Left lobe of liver (tissue), 2 donors: ENCODE measurements at regions not wholly inside any gene's neighbourhood (a gene's known extent, or its start where the extent isn't known, plus 50 kb on each side); places are given as distances from the start of the nearest gene placed in this dataset.
"Not testable (repeated sequence)": the region's sequence is repeated elsewhere in the genome, so short reads cannot be mapped to it uniquely, and the experiment has no call there.

ENCODE experiments used
- ATAC-seq: fragments of 200-7000 bp; cut with Tn5 transposase; one replicate; pipeline ENCODE4 v1.9.1; 2020; ENCODE audit warnings: mild to moderate bottlenecking, moderate library complexity
- DNase-seq: peaks from one replicate; pipeline ENCODE4 v3.0.0-alpha.2; 2020; ENCODE audit warnings: low spot score
- donor health status: DM: no; HTN: no; CAD: no; lungs with moderate emphysema.
- donor health status: DM: no; HTN: yes; CAD: no.

DNA sequence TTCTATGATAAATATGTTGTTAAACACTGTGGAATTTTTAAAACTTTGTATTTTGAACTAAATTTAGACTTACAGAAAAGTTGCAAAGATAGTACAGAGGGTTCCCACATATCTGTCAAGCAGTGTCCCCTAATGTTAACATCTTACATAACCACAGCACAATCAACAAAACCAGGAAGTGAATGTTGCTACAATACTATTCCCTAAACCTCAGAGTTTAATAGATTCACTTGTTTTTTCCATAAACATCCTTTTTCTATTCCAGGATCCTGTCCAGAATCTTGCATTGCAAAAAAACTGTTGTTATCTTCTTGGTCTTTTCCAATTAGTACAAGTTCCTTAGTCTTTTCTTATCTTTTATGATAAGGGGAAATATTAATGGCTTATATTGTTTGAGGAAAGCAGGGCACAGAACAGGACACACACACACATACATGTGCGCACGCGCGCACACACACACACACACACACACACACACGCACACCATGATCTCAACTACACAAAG, 251.1 kb upstream of the TRIB2 start:
- ATAC-seq = peak; percentile 74

DNA sequence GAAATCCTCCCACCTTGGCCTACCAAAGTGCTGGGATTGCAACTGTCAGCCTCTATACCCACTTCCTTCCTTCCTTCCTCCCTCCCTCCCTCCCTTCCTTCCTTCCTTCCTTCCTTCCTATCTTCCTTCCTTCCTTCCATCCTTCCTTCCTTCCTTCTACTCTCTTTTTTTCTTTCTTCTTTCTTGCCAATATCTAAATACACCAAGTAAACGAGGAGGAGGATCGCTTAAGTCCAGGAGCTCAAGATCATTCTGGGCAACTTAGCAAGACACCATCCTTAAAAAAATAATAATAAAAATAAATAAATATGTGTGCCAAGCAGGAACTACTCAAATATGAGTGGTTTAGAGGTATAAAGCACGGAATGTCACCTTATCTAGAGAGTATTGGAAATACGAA, 249.4 kb upstream of the TRIB2 start:
- DNase-seq (no peak), ATAC-seq (no peak)

More for the DNA sequence above, 251.1 kb upstream of the TRIB2 start:
- no peak for DNase-seq

DNA sequence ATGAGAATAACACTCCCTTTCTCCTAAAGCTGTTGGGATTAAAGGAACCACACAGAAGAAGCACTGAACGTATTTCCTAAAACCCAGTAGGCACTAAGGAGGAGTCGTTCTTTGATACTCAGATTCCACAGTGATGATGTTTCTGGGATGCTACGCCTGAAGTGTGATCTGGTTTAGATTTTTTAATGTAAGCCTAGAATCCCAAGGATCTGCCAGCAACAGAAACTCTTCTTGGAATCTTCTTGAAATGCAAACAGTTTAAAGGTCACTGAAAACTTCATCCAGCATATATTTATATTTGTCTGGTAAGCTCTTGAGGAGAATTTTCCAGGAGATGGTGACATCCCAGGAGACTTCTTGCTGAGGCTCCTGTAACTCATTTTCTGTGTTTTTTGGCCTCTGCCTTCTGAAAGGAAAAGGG, 247.6 kb upstream of the TRIB2 start:
- no peak for DNase-seq
- ATAC-seq = no peak

DNA sequence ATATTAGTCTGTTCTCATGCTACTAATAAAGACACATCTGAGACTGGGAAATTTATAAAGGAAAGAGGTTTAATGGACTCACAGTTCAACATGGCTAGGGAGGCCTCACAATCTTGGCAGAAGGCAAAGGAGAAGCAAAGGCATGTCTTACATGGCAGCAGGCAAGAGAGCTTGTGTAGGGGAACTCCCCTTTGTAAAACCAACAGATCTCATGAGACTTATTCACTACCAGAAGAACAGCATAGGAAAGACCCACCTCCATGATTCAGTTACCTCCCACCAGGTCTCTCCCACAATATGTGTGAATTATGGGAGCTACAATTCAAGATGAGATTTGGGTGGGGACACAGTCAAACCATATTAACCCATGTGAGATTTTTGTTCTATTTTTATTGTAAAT, 244.5 kb upstream of the TRIB2 start:
- ATAC-seq, DNase-seq: not testable (repeated sequence)

DNA sequence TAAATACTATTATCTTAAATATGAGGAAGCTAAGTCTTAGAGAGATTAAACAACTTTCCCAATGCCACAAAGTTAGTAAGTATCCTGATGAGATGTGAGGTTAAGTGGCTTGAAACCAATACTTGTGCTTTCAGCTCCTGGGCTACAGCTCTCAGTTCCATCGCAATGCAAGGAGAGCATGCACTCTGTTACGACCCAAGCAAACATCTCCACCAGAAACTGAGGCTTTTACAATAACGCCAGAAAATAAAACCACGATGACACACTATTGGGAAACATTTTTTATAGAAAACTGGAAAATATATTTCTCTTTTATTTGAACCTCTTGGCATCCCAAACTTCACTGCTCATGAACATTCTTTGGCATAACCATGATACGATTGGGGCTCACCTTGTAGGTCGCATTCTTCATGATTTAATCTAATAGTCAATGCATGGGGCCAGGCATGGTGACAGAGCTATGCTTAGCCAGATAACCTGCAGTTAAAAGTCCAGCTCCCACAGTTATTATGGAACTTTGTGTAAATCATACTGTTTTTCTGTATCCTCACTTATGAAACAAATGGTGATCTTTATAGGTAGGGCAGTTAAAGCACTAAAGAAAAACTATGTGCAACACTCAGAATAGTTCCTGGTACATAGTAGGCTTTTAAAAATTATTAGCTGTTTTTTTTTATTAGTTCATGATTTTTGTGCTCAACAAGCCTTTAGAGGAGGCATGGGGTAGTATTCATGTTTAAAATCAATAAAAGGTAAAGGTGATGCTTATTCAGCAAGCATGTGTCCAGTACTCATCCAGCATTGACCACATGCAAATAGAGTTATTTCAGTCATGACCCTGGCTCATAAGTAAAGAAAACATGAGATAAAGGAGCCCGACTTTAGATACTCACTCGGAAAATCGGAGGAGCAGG, 238.3 kb upstream of the TRIB2 start:
- DNase-seq (no peak), ATAC-seq (peak; percentile 89)

DNA sequence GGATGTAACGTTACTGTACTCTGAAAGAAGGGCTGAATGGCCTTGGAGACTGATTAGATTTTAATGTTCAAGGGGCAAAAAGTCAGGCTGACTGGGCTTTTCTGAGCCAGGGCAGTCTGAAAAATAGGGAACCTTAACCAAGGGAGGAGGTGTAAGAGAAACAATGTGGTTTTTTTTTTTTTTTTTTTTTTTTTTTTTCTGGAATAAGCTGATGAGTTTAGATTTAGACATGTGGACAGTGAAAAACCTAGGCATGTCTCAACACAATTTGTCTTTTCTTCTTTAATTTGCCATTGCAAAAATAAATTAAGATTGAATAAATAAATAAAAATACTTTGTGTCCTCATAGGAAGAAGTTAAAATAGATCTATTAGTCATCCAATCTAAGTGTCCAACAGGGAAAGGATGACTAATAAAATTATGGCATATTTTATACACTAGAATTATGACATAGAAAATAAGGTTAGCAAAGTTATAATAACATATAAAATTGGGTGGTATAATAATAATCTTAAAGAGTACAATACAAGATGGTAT, 237.6 kb upstream of the TRIB2 start:
- no peak for ATAC-seq
- DNase-seq = no peak

DNA sequence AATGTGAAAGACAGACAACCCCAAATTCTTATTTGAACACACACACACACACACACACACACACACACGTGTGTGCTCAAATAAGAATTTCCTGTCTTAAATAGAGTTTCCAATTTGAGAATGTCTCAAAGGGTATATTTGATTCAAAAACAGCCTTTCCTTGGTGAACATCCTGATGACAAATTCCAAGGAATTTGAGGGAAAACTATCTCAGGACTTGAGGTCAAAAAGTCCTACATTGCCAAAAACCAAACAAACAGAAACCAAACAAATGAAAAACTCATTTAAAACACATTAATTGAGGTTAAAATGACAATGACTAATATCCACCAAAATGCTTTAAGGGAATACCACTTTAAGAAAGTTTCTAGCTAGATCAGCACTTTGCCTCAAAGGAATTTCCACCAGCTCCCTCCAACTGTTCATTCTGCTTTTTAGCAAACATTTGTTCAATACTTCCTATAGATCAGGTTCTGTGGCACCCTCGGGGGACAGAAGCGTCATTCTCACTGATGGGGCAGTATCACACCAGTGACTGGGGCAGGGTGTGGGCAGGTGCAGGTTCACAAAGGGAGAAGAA, 232.1 kb upstream of the TRIB2 start:
- no peak for ATAC-seq
- no peak for DNase-seq

DNA sequence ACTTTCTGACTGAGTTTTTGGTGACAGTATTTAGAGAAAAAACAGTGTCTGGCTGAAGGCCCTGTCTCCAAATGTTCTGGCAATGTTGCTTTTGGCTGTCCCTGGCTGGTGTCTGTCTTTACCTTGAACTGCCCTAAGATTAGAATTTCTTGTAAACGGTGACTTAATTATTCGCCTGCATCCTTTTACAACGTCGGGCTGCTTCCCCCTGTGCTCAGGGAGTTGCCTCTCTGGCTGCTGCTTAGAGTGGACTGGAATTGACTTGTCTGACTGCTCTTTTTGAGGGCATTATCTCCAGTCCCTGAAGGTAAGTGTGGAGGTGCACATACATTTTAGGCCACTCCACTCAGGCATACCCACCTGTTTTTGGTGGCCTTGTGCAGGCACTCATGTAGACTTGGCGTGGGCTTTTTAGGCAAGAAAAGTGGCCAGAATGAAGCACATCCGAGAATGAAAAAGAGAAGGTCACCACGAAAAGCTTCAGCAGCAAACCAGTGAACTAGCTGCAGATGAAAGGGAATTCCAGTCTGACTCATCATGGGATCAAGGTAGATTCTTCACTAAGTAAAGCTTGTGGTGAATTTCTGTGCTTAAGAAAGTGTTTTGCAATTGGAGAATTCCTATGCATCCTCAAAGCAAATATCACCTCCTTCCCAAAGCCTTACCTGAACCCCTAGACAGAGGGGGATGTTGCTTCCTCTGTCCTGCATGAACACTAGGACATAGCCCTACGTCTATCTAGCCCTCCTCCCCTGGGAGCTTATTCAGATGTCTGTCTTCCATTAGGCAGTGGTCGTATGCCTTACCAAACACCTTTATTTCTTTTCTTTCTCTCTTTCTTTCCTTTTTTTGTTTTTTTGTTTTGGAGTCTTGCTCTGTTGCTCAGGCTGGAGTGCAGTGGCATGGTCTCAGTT, 230.3 kb upstream of the TRIB2 start:
- ATAC-seq = no peak
- DNase-seq = no peak

DNA sequence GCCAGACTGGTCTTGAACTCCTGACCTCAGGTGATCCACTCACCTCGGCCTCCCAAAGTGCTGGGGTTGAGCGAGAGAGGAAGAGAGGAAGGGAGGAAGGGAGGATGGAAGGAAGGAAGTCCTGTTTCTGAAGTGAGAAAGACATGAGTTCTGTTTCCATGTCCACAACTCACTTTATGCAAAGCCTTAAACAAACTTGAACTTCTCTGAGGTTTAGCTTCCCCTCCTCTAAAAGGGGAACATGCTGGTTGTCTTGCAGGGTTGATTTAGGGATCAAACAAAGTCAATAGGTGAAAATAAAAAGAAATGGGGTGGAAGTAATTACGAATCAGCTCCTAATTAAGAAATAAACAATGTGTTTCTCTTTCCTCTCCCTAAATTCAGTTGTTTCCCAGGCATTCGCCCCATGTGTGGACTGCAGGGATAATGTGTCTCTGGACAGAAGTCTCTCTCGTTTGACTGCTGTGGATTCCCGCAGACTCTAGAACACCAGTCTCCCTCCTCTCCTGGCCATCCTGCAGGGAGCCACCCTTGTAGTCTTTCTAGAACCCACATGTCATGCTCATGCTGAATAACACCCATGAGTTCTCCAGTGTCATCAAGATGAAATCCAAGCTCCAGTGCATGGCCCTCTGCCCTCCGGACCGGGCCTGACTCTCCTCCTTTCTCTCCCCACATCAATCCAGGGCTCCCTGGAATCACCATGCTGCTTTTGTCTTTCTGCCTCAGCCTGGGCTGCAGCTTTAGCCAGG, 229.3 kb upstream of the TRIB2 start:
- DNase-seq = no peak
- no peak for ATAC-seq

DNA sequence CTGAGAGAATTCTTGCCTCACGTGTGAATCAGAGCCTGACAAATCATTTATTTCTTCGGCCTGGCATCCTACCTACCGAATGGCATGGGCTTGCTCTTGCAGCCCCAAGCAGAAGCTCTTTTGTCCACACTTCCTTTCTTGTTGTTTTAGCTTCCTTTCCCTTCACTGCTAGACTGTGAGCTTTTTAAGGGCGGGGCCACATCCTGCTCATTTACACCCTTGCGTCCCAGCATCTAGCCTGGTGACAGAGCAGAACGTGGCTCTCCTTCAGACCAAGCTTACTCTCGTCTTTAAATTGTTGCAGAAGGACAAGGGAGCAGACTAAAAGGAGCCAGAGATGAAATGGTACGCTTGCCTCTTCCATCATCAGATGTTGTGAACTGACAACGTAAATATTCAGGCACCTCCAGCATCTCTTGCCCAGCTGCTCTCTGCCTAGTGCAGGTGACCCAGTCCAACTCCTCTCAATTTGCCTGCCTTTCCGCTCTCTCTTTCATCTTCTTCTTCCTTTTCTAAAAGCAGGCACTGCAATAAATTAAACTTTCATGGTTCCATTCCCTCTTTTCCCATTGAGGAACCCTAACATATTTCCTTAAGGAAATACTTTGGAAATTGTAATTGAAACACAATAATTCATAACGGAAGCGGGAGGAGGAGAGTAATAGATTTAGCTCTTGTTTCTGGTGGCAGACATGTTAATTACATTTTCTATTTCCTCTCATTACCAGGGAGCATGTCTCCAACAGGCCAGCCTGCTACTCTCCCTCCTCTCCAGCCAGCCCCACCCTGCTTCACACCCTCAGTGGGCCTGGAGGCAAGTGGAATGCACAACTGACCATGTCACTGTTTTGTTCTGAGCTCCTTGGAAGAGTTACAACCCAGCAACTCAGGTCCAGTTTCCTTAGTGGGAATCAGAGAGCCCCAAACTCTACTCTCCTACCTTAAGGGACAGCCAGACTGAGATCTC, 228.1 kb upstream of the TRIB2 start:
- no peak for DNase-seq
- no peak for ATAC-seq

DNA sequence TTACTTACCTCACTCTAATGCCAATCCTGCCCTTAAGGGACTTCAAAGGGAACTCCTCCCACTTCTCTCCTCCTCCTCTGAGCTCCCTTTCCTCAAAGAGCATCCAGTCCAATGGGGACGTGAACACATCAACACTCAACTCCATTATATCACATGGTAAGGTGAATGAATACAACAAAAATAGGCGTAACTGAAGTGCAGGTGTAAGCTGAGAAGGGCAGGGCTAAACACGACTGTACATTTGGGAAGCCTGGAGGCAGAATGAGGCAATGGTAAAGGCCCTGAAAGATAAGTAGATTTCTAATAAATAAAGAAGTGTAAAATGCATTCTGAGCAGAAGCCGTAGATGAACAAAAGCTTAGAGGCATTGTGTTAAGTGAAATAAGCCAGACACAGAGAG, 226.1 kb upstream of the TRIB2 start:
- no peak for ATAC-seq

DNA sequence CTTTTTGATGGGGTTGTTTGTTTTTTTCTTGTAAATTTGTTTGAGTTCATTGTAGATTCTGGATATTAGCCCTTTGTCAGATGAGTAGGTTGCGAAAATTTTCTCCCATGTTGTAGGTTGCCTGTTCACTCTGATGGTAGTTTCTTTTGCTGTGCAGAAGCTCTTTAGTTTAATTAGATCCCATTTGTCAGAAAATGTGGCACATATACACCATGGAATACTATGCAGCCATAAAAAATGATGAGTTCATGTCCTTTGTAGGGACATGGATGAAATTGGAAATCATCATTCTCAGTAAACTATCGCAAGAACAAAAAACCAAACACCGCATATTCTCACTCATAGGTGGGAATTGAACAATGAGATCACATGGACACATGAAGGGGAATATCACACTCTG, 224.4 kb upstream of the TRIB2 start:
- ATAC-seq = not testable (repeated sequence)

More for the DNA sequence above, 226.1 kb upstream of the TRIB2 start:
- no peak for DNase-seq

DNA sequence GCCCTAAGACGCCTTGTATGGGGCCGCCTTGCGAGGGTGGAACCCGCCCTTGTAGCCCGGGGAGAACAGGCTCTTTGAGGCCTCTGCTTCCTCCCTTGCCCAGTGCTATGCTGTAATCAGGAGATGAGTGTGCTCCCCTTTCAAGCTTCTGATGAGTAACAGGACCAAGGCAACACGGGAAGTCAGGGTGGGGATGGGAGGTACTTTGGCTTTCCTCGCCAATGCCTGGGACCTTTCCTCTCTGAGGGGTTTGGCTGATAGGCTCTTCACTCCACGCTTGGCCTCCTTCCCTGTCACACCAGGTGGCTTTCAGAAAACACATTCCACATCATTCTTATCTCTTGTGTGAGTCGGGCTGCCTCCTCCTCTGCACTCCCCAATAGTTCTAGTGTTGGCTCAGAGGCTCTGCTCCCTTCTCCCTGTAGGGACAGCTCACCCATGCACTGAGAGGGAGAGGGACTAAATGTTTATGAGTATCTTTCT, 223.7 kb upstream of the TRIB2 start:
- DNase-seq (no peak), ATAC-seq (no peak)

More for the DNA sequence above, 224.4 kb upstream of the TRIB2 start:
- DNase-seq = not testable (repeated sequence)

DNA sequence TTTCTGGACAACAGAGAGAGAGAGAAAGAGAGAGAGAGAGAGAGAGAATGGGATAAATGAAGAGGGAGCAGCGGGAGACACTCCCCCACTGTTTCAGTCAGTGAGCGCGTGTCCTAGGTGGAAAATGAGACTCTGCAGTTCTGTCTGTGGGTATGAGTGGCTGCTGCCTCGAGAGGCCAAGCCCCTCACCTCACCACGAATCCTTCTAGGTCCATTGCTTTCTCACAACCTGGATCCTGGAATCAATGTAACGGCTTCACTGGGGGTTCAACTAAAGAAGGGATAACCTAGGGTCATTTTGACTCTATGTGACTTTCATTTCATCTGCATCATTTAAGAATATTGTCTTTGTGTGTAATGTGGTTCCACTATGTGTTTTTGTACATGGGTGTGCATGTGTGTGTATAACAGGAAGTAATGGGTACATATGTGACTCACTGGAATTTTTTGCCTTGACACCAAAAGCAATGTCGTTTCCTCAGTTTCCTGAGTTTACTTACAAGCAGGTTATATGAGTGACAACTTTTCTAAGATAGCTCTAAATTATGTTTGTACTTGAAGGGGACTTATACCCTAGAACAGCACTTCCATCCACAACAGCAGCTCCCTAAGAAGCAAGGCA, 221.4 kb upstream of the TRIB2 start:
- no peak for DNase-seq
- no peak for ATAC-seq

DNA sequence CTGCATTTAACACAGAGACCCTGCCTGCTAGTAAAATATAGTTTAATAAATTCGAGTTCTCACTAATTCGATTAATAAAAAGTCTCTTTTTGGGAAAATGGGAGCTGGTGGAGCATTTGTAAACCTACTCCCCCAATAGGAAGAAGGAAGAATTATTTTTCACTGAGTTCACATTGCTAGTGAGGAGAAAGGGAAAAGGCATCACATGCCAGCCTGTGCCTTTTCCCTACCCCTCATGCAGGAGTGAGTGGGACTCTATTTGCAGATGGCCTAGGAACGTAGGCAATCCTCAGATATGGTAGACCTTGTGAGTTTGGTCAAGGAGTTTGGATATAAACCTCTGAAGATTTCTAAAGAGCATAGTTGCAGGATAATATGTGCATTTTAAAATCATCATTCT, 218.4 kb upstream of the TRIB2 start:
- DNase-seq (no peak), ATAC-seq (no peak)

DNA sequence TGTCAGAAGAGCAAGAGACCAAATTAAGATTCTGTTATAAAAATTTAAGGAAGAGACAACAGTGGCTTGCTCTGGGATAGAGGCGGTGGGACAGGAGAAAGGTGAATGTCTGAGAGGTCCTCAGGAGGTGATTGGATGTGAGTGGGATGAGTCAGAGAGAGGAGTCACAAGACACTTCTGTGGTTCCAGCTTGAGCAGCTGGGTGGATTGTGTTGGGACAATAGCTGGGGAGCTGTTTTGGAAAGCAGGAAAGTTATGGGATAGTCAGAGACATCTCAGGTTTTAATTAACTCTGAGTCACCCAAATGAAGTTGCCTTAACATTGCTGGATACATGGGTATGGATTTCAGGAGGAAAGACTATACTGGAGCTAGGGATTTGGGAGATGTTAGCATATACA, 218.0 kb upstream of the TRIB2 start:
- DNase-seq (no peak), ATAC-seq (no peak)

DNA sequence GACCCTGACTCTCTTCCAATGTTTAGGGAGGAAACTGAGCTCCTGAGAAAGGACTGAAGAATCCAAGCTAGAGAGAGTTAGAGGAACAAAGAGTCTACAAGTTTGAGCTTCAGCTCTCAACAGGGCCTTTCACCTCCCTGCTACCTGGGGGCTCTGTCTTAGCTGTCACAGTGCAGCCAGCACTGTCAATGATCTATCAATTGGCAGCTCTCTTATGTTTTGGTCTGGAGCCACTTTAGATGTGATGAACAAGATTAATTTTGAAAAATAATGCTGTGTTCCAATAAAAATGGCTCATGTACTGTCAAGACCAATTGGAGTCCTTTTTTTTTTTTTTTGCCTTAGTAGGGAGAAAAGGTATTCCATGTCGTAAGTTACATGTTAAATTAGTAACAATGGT, 215.8 kb upstream of the TRIB2 start:
- ATAC-seq (no peak), DNase-seq (no peak)

DNA sequence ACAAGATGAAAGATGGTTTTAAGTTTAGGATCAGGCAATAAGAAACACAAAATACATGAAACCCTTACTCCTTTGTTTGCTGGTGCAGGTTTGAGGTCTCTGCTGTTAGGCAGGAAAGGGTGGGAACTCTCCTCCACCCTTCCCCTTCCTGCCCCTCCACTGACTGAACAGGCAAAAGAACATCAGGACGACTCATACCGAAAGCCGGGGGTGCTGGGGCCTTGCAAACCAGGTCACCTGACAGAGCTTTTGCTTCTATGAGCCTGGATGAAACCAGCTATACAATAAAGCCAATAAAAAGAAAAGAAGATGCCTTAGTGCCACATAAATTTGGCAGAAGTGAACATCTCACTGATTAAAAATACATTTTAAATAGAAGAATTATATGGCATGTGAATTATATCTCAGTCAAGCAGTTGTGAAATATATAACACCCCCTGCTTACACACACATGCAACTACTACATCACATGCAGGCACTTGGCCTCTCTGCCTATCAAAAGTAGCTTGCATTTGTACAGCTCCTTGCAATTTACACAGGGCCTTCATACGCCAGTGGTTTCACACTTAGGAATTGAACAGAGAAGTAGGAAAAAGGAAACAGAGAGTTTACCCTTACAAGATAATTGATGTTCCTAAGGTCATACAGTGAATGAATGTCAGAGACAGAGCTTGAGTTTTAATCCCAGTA, 215.1 kb upstream of the TRIB2 start:
- DNase-seq (no peak), ATAC-seq (peak; percentile 58)
